ENCODE measurements at regions not wholly inside any gene's neighbourhood (a gene's known extent, or its start where the extent isn't known, plus 50 kb on each side); places are given as distances from the start of the nearest gene placed in this dataset.
A peak's percentile ranks its signal among the peaks of the same experiment; 100 is the strongest.

- no peak for DNase-seq
These were observed 344.7 kb upstream of the USP24 start for GRCh38 chr1:55559842-55560241.

GRCh38 chr1:55559161-55559611, 344.0 kb upstream of the USP24 start:
- peak in 3 of 56 donors; percentile 1 to 36 (median 14) for DNase-seq

GRCh38 chr1:55558515-55558914, 343.4 kb upstream of the USP24 start:
- no peak for DNase-seq

- no peak for DNase-seq
These were observed 341.0 kb upstream of the USP24 start for GRCh38 chr1:55555956-55556725.

GRCh38 chr1:55554611-55555010, 339.4 kb upstream of the USP24 start:
- DNase-seq: no peak

GRCh38 chr1:55552636-55553035, 337.5 kb upstream of the USP24 start:
- no peak for DNase-seq

GRCh38 chr1:55547405-55547804, 332.2 kb upstream of the USP24 start:
- DNase-seq: no peak

GRCh38 chr1:55546553-55546952, 331.4 kb upstream of the USP24 start:
- no peak for DNase-seq

- DNase-seq: no peak
These were observed 329.7 kb upstream of the USP24 start for GRCh38 chr1:55544826-55545225.

- no peak for DNase-seq
These were observed 327.8 kb upstream of the USP24 start for GRCh38 chr1:55542901-55543504.

GRCh38 chr1:55541296-55541695, 326.1 kb upstream of the USP24 start:
- no peak for DNase-seq

GRCh38 chr1:55539652-55540512, 324.7 kb upstream of the USP24 start:
- peak in 26 of 56 donors; percentile 4 to 68 (median 28) for DNase-seq

GRCh38 chr1:55538428-55538827, 323.3 kb upstream of the USP24 start:
- DNase-seq: no peak

GRCh38 chr1:55536545-55536865, 321.3 kb upstream of the USP24 start:
- DNase-seq: no peak

GRCh38 chr1:55535724-55536544, 320.8 kb upstream of the USP24 start:
- DNase-seq: no peak

- no peak for DNase-seq
These were observed 319.5 kb upstream of the USP24 start for GRCh38 chr1:55534565-55535121.

GRCh38 chr1:55531644-55532043, 316.5 kb upstream of the USP24 start:
- no peak for DNase-seq

GRCh38 chr1:55530749-55531478, 315.8 kb upstream of the USP24 start:
- no peak for DNase-seq

- no peak for DNase-seq
These were observed 313.9 kb upstream of the USP24 start for GRCh38 chr1:55529017-55529416.

GRCh38 chr1:55527831-55528230, 312.7 kb upstream of the USP24 start:
- no peak for DNase-seq
